Colonic mucosa (tissue), 4 donors: ENCODE measurements at regions not wholly inside any gene's neighbourhood (a gene's known extent, or its start where the extent isn't known, plus 50 kb on each side); places are given as distances from the start of the nearest gene placed in this dataset.

Experiments used
- DNase-seq: peaks from one replicate; pipeline ENCODE4 v3.0.0-alpha.2; 2020
- H3K27ac ChIP-seq: fragments of 200-600 bp; one replicate; pipeline ENCODE4 v1.8.0; 2021
- H3K27me3 ChIP-seq: fragments of 200-600 bp; one replicate; pipeline ENCODE4 v1.8.0; 2021
- H3K36me3 ChIP-seq: fragments of 200-600 bp; one replicate; pipeline ENCODE4 v1.8.0; 2021
- H3K4me1 ChIP-seq: fragments of 200-600 bp; one replicate; pipeline ENCODE4 v1.8.0; 2021; ENCODE audit warnings: mild to moderate bottlenecking
- H3K4me3 ChIP-seq: fragments of 200-600 bp; one replicate; pipeline ENCODE4 v1.8.0; 2021
- H3K9ac ChIP-seq, 2 donors: one replicate each; pipeline ENCODE4 v1.7.0; 2013; ENCODE audit warnings: control low read depth in 2 of 2, low read depth in 2 of 2, low read length in 2 of 2
- H3K9me3 ChIP-seq: fragments of 200-600 bp; one replicate; pipeline ENCODE4 v1.8.0; 2021
- CTCF ChIP-seq: fragments of 200-600 bp; IDR thresholded peaks from one replicate; pipeline ENCODE4 v1.8.0; 2022; ENCODE audit warnings: antibody characterized with exemption, mild to moderate bottlenecking
- intact Hi-C: fragments of 100-400 bp; cut with DNase I; formaldehyde crosslinking; loops from one replicate; pipeline ENCODE4 v1.14.1; 2022
- donor health status: healthy.
- donor health status: DM: no; HTN: no; CAD: no.
- donor health status: DM: no; HTN: no; CAD: no.

GRCh38 chr19:30741566-30741965 is 369.4 kb downstream of the ZNF536 start:
- no peaks in the 10 kb centered on the region for H3K36me3 ChIP-seq
- H3K4me1 ChIP-seq: no peaks in the 10 kb centered on the region
- no peak overlapping the region for H3K9ac ChIP-seq
- TF ChIP-seq CTCF: no peak
- no peak overlapping the region for H3K27ac ChIP-seq
- H3K27me3 ChIP-seq: no peaks in the 10 kb centered on the region
- H3K4me3 ChIP-seq: no peak overlapping the region
- no peaks in the 10 kb centered on the region for H3K9me3 ChIP-seq
- intact Hi-C loops: no loop called here
- DNase-seq: no peak

GRCh38 chr19:30739394-30739793 is 367.2 kb downstream of the ZNF536 start:
- intact Hi-C loops: no loop called here
- Histone ChIP-seq H3K27me3 (no peaks in the 10 kb centered on the region), H3K4me3 (no peak overlapping the region), H3K27ac (no peak overlapping the region), H3K4me1 (no peaks in the 10 kb centered on the region), H3K36me3 (no peaks in the 10 kb centered on the region), H3K9ac (no peak overlapping the region), H3K9me3 (no peaks in the 10 kb centered on the region)
- no peak for TF ChIP-seq CTCF
- no peak for DNase-seq

GRCh38 chr19:30738047-30738446 is 365.9 kb downstream of the ZNF536 start:
- DNase-seq: no peak
- no peaks in the 10 kb centered on the region for H3K4me1 ChIP-seq
- no peak for TF ChIP-seq CTCF
- no peak overlapping the region for H3K9ac ChIP-seq
- H3K27me3 ChIP-seq: no peaks in the 10 kb centered on the region
- H3K27ac ChIP-seq: no peak overlapping the region
- H3K4me3 ChIP-seq: no peak overlapping the region
- intact Hi-C loops: no loop called here
- no peaks in the 10 kb centered on the region for H3K36me3 ChIP-seq
- no peaks in the 10 kb centered on the region for H3K9me3 ChIP-seq

- no peak for TF ChIP-seq CTCF
- DNase-seq: no peak
- H3K4me3 ChIP-seq: no peak overlapping the region
Measured at GRCh38 chr19:30734669-30735068, 362.5 kb downstream of the ZNF536 start.

GRCh38 chr19:30733826-30734550 is 361.8 kb downstream of the ZNF536 start:
- no peak overlapping the region for H3K27ac ChIP-seq
- no peaks in the 10 kb centered on the region for H3K27me3 ChIP-seq
- H3K36me3 ChIP-seq: no peaks in the 10 kb centered on the region
- H3K4me3 ChIP-seq: no peak overlapping the region
- DNase-seq: no peak
- no peaks in the 10 kb centered on the region for H3K9me3 ChIP-seq
- H3K9ac ChIP-seq: no peak overlapping the region
- TF ChIP-seq CTCF: no peak
- H3K4me1 ChIP-seq: no peaks in the 10 kb centered on the region
- intact Hi-C loops: no loop called here

More at GRCh38 chr19:30734669-30735068, 362.5 kb downstream of the ZNF536 start:
- no peaks in the 10 kb centered on the region for H3K4me1 ChIP-seq
- H3K9ac ChIP-seq: no peak overlapping the region
- intact Hi-C loops: no loop called here
- H3K9me3 ChIP-seq: no peaks in the 10 kb centered on the region
- H3K36me3 ChIP-seq: no peaks in the 10 kb centered on the region
- no peak overlapping the region for H3K27ac ChIP-seq
- no peaks in the 10 kb centered on the region for H3K27me3 ChIP-seq
